NCI-H2081 (cell line): ENCODE measurements at regions not wholly inside any gene's neighbourhood (a gene's known extent, or its start where the extent isn't known, plus 50 kb on each side); places are given as distances from the start of the nearest gene placed in this dataset.

Experiments
- DNase-seq, 2 experiments: peaks; one replicate each; lab custom pipeline; 2025; lab: John Stamatoyannopoulos, UW

- no peak for DNase-seq
Measured at GRCh38 chr7:109308816-109309215, 739.1 kb downstream of the DNAJB9 start.

- DNase-seq = no peak
Measured at GRCh38 chr7:109309790-109310189, 740.1 kb downstream of the DNAJB9 start.

- DNase-seq = no peak
Measured at GRCh38 chr7:109318136-109318535, 748.5 kb downstream of the DNAJB9 start.

GRCh38 chr7:109322833-109323232 lies 753.2 kb downstream of the DNAJB9 start:
- no peak for DNase-seq

GRCh38 chr7:109331423-109331822 lies 761.7 kb downstream of the DNAJB9 start:
- no peak for DNase-seq

GRCh38 chr7:109335951-109336350 lies 766.3 kb downstream of the DNAJB9 start:
- DNase-seq = no peak

- DNase-seq = no peak
Measured at GRCh38 chr7:109336531-109336930, 766.9 kb downstream of the DNAJB9 start.

GRCh38 chr7:109343678-109344077 lies 774.0 kb downstream of the DNAJB9 start:
- DNase-seq = no peak

GRCh38 chr7:109351493-109351892 lies 781.8 kb downstream of the DNAJB9 start:
- DNase-seq = no peak

GRCh38 chr7:109354000-109354399 lies 784.3 kb downstream of the DNAJB9 start:
- DNase-seq = no peak

GRCh38 chr7:109354552-109354951 lies 784.9 kb downstream of the DNAJB9 start:
- no peak for DNase-seq

GRCh38 chr7:109375823-109376222 lies 806.1 kb downstream of the DNAJB9 start:
- DNase-seq = no peak

GRCh38 chr7:109376576-109376975 lies 806.9 kb downstream of the DNAJB9 start:
- DNase-seq = no peak

GRCh38 chr7:109377076-109377884 lies 807.6 kb downstream of the DNAJB9 start:
- no peak for DNase-seq

GRCh38 chr7:109386959-109387358 lies 817.3 kb downstream of the DNAJB9 start:
- no peak for DNase-seq

- DNase-seq = no peak
Measured at GRCh38 chr7:109387530-109387929, 817.9 kb downstream of the DNAJB9 start.

GRCh38 chr7:109391240-109391639 lies 821.6 kb downstream of the DNAJB9 start:
- DNase-seq = no peak

GRCh38 chr7:109402107-109402506 lies 832.4 kb downstream of the DNAJB9 start:
- DNase-seq = no peak

- DNase-seq = no peak
Measured at GRCh38 chr7:109407756-109408155, 838.1 kb downstream of the DNAJB9 start.

GRCh38 chr7:109437957-109438356 lies 868.3 kb downstream of the DNAJB9 start:
- DNase-seq = no peak

- DNase-seq = no peak
Measured at GRCh38 chr7:109449760-109450159, 880.1 kb downstream of the DNAJB9 start.

- no peak for DNase-seq
Measured at GRCh38 chr7:109456116-109456515, 886.4 kb downstream of the DNAJB9 start.

GRCh38 chr7:109460296-109460695 lies 890.6 kb downstream of the DNAJB9 start:
- DNase-seq = no peak

- DNase-seq = no peak
Measured at GRCh38 chr7:109462171-109462570, 892.5 kb downstream of the DNAJB9 start.
